SHP77 (cell line): ENCODE measurements at regions not wholly inside any gene's neighbourhood (a gene's known extent, or its start where the extent isn't known, plus 50 kb on each side); places are given as distances from the start of the nearest gene placed in this dataset.
"Not testable (repeated sequence)": the region's sequence is repeated elsewhere in the genome, so short reads cannot be mapped to it uniquely, and the experiment has no call there.

Experiments
- DNase-seq, 2 experiments: peaks; one replicate each; lab custom pipeline; 2025; lab: John Stamatoyannopoulos, UW

GRCh38 chr4:14110407-14110806 is 482.9 kb upstream of the BOD1L1 start:
- no peak for DNase-seq

- DNase-seq, result no peak
Measured at GRCh38 chr4:14111730-14112181, 484.2 kb upstream of the BOD1L1 start.

- DNase-seq, result no peak
Measured at GRCh38 chr4:14115106-14115505, 487.6 kb upstream of the BOD1L1 start.

- no peak for DNase-seq
Measured at GRCh38 chr4:14117575-14118238, 490.2 kb upstream of the BOD1L1 start.

- DNase-seq, result no peak
Measured at GRCh38 chr4:14124816-14125215, 497.3 kb upstream of the BOD1L1 start.

GRCh38 chr4:14125375-14126129 is 498.0 kb upstream of the BOD1L1 start:
- no peak for DNase-seq

- no peak for DNase-seq
Measured at GRCh38 chr4:14130551-14130950, 503.0 kb upstream of the BOD1L1 start.

- DNase-seq, result no peak
Measured at GRCh38 chr4:14131335-14131734, 503.8 kb upstream of the BOD1L1 start.

- no peak for DNase-seq
Measured at GRCh38 chr4:14132301-14132700, 504.8 kb upstream of the BOD1L1 start.

GRCh38 chr4:14138106-14138505 is 510.6 kb upstream of the BOD1L1 start:
- no peak for DNase-seq

GRCh38 chr4:14143892-14144291 is 516.4 kb upstream of the BOD1L1 start:
- no peak for DNase-seq

- no peak for DNase-seq
Measured at GRCh38 chr4:14149176-14150053, 521.9 kb upstream of the BOD1L1 start.

- DNase-seq, result no peak
Measured at GRCh38 chr4:14151101-14151500, 523.6 kb upstream of the BOD1L1 start.

GRCh38 chr4:14152834-14153519 is 525.5 kb upstream of the BOD1L1 start:
- DNase-seq, result no peak

- no peak for DNase-seq
Measured at GRCh38 chr4:14155803-14156202, 528.3 kb upstream of the BOD1L1 start.

GRCh38 chr4:14157262-14157661 is 529.7 kb upstream of the BOD1L1 start:
- no peak for DNase-seq

- DNase-seq, result no peak
Measured at GRCh38 chr4:14165222-14165920, 537.8 kb upstream of the BOD1L1 start.

- DNase-seq, result no peak
Measured at GRCh38 chr4:14167876-14168510, 540.5 kb upstream of the BOD1L1 start.

GRCh38 chr4:14168919-14169318 is 541.4 kb upstream of the BOD1L1 start:
- peak in 1 of 2 experiments; percentile 19 for DNase-seq

- no peak for DNase-seq
Measured at GRCh38 chr4:14169460-14169859, 541.9 kb upstream of the BOD1L1 start.

GRCh38 chr4:14169940-14170339 is 542.4 kb upstream of the BOD1L1 start:
- DNase-seq, result not testable (repeated sequence)
